ENCODE measurements at regions not wholly inside any gene's neighbourhood (a gene's known extent, or its start where the extent isn't known, plus 50 kb on each side); places are given as distances from the start of the nearest gene placed in this dataset.

- no peaks in the 10 kb centered on the region for H3K27me3 ChIP-seq
- no peak for TF ChIP-seq CTCF (IDR thresholded peaks at IDR 0.05)
- TF ChIP-seq POLR2A (IDR thresholded peaks at IDR 0.05) = no peak
- intact Hi-C loops (cut with DNase I; ENCODE audit: low total_unique reads) = no loop called here
- H3K36me3 ChIP-seq (ENCODE audit: low read depth, missing control alignments) = no peaks in the 10 kb centered on the region
- no peak overlapping the region for H3K4me3 ChIP-seq
- H3K4me1 ChIP-seq = no peaks in the 10 kb centered on the region
- WGBS, 2 donors = 87% methylated on average over 4 of the region's 4 CpGs
- no peak for DNase-seq
- no peak overlapping the region for H3K27ac ChIP-seq
- H3K9me3 ChIP-seq = no peaks in the 10 kb centered on the region
Observed at GRCh38 chr10:2188371-2188770, 451.0 kb upstream of the ADARB2 start.

DNA sequence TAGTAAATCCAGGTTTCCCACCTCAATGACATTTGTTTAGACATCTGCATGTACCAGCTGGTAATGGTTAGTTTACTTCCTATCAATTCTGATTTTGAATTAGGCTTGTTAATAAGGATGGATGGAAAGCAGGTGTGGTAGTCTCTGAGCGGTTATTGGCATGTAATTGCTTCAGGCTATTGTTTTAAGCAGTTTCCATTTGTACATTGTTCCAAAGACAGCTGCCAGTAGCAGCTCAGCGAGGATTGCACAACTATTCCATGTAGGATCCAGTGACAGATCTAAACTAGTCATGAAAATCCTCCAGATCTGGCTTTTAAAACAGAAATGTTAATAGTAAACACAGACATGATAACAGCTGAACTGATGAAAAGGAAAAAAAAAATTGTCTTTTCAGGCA is 436.0 kb upstream of the ADARB2 start:
- H3K36me3 ChIP-seq (ENCODE audit: low read depth, missing control alignments) = no peaks in the 10 kb centered on the region
- H3K4me3 ChIP-seq = no peak overlapping the region
- intact Hi-C loops (cut with DNase I; ENCODE audit: low total_unique reads) = no loop called here
- H3K4me1 ChIP-seq = no peaks in the 10 kb centered on the region
- H3K27me3 ChIP-seq = no peaks in the 10 kb centered on the region
- TF ChIP-seq POLR2A (IDR thresholded peaks at IDR 0.05) = no peak
- no peak for TF ChIP-seq CTCF (IDR thresholded peaks at IDR 0.05)
- no peaks in the 10 kb centered on the region for H3K9me3 ChIP-seq
- WGBS, 2 donors = 63 to 90% methylated on average over 2 of the region's 2 CpGs
- DNase-seq = no peak
- no peak overlapping the region for H3K27ac ChIP-seq

GRCh38 chr10:2165771-2166460 is 428.6 kb upstream of the ADARB2 start:
- no peaks in the 10 kb centered on the region for H3K9me3 ChIP-seq
- H3K27me3 ChIP-seq = no peaks in the 10 kb centered on the region
- no peaks in the 10 kb centered on the region for H3K36me3 ChIP-seq (ENCODE audit: low read depth, missing control alignments)
- no peaks in the 10 kb centered on the region for H3K4me1 ChIP-seq
- intact Hi-C loops (cut with DNase I; ENCODE audit: low total_unique reads) = no loop called here
- WGBS, 2 donors = 77 to 86% methylated on average over 16 to 18 of the region's 18 CpGs
- H3K4me3 ChIP-seq = no peak overlapping the region
- DNase-seq = no peak
- TF ChIP-seq POLR2A (IDR thresholded peaks at IDR 0.05) (no peak), CTCF (IDR thresholded peaks at IDR 0.05) (no peak)
- no peak overlapping the region for H3K27ac ChIP-seq

DNA sequence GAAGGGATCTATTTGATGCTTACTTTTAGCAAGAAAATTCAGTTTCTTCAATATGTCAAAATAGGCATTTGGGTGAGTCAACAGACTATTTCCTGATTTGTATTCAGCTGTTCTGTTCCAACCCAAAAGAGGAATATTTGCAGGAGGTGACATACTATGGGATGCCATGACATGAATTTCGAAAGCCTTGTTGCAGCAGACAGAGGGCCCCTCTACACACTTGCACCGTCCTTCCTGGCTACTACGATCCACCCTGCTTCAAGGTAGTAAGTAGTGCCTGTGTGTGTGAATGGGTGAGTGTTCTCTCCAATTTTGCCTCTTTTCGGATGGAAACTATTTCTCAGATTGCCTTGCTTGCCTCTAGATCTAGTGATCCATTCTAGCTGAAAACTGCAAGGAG is 413.0 kb upstream of the ADARB2 start:
- H3K4me1 ChIP-seq = no peaks in the 10 kb centered on the region
- TF ChIP-seq POLR2A (IDR thresholded peaks at IDR 0.05) = no peak
- TF ChIP-seq CTCF (IDR thresholded peaks at IDR 0.05) = no peak
- no peak for DNase-seq
- WGBS, 2 donors = 82 to 84% methylated on average over 4 of the region's 4 CpGs
- no peaks in the 10 kb centered on the region for H3K36me3 ChIP-seq (ENCODE audit: low read depth, missing control alignments)
- intact Hi-C loops (cut with DNase I; ENCODE audit: low total_unique reads) = no loop called here
- H3K4me3 ChIP-seq = no peak overlapping the region
- no peaks in the 10 kb centered on the region for H3K27me3 ChIP-seq
- no peak overlapping the region for H3K27ac ChIP-seq
- H3K9me3 ChIP-seq = no peaks in the 10 kb centered on the region

- intact Hi-C loops (cut with DNase I; ENCODE audit: low total_unique reads) = no loop called here
- Histone ChIP-seq H3K36me3 (ENCODE audit: low read depth, missing control alignments) (no peaks in the 10 kb centered on the region), H3K27ac (no peak overlapping the region), H3K4me1 (no peaks in the 10 kb centered on the region), H3K9me3 (no peaks in the 10 kb centered on the region), H3K4me3 (no peak overlapping the region), H3K27me3 (no peaks in the 10 kb centered on the region)
- no peak for DNase-seq
- TF ChIP-seq POLR2A (IDR thresholded peaks at IDR 0.05) (no peak), CTCF (IDR thresholded peaks at IDR 0.05) (no peak)
- 54 to 59% methylated on average over 18 of the region's 18 CpGs for WGBS, 2 donors
Observed at GRCh38 chr10:2145926-2146478, 408.7 kb upstream of the ADARB2 start.
